WTC11 (cell line): ENCODE measurements at regions not wholly inside any gene's neighbourhood (a gene's known extent, or its start where the extent isn't known, plus 50 kb on each side); places are given as distances from the start of the nearest gene placed in this dataset.

Experiments used
- CBFB ChIP-seq: sonication (generic); formaldehyde crosslinking; IDR thresholded peaks from 2 replicates; pipeline ENCODE4 v1.8.1; 2022; ENCODE audit warnings: mild to moderate bottlenecking, low read depth, missing genetic modification reagents
- CREM ChIP-seq: sonication (generic); formaldehyde crosslinking; IDR thresholded peaks from 2 replicates; pipeline ENCODE4 v1.8.1; 2022; ENCODE audit warnings: mild to moderate bottlenecking, missing genetic modification reagents, moderate library complexity
- JUN ChIP-seq: sonication (generic); formaldehyde crosslinking; IDR thresholded peaks from 2 replicates; pipeline ENCODE4 v1.8.0; 2023; ENCODE audit warnings: mild to moderate bottlenecking, missing genetic modification reagents
- KAT7 ChIP-seq: sonication (generic); formaldehyde crosslinking; IDR thresholded peaks from 2 replicates; pipeline ENCODE4 v1.8.1; 2023; ENCODE audit warnings: missing genetic modification reagents, mild to moderate bottlenecking, borderline replicate concordance
- NFATC4 ChIP-seq: fragments of 250-450 bp; sonication (Bioruptor Pico); IDR thresholded peaks from 2 replicates; pipeline ENCODE4 v1.9.0; 2021; ENCODE audit warnings: mild to moderate bottlenecking
- NFE2L1 ChIP-seq: sonication (generic); formaldehyde crosslinking; IDR thresholded peaks from 2 replicates; pipeline ENCODE4 v1.8.1; 2023; ENCODE audit warnings: missing genetic modification reagents
- PRDM15 ChIP-seq: sonication (generic); formaldehyde crosslinking; IDR thresholded peaks from 2 replicates; pipeline ENCODE4 v1.8.0; 2022; ENCODE audit warnings: missing genetic modification reagents
- ZBTB21 ChIP-seq: sonication (generic); formaldehyde crosslinking; IDR thresholded peaks from 2 replicates; pipeline ENCODE4 v1.8.1; 2023; ENCODE audit warnings: mild to moderate bottlenecking, missing genetic modification reagents, borderline replicate concordance
- ZNF263 ChIP-seq: sonication (generic); formaldehyde crosslinking; IDR thresholded peaks from 2 replicates; pipeline ENCODE4 v1.8.1; 2022; ENCODE audit warnings: low read depth, mild to moderate bottlenecking, moderate library complexity, missing genetic modification reagents
- ZNF425 ChIP-seq: fragments of 250-450 bp; sonication (Bioruptor Pico); conservative IDR thresholded peaks from 2 replicates; pipeline ENCODE4 v1.9.0; 2021; ENCODE audit warnings: mild to moderate bottlenecking
- TF ChIP-seq, protein P1 (sequence below): fragments of 200-600 bp; IDR thresholded peaks from 2 replicates; pipeline ENCODE4 v1.8.0; 2022; ENCODE audit warnings: antibody characterized with exemption
- TF ChIP-seq, protein P2 (sequence below): sonication (generic); formaldehyde crosslinking; IDR thresholded peaks from 2 replicates; pipeline ENCODE4 v1.8.1; 2023; ENCODE audit warnings: mild to moderate bottlenecking, moderate library complexity, missing genetic modification reagents

GRCh38 chrX:5402461-5402860 lies 826.2 kb downstream of the NLGN4X start:
- no peak for TF ChIP-seq NFE2L1 (CRISPR knock-in tag)
- TF ChIP-seq ZBTB21 (CRISPR knock-in tag): no peak
- no peak for TF ChIP-seq CBFB (CRISPR knock-in tag)
- TF ChIP-seq, protein P1, sequence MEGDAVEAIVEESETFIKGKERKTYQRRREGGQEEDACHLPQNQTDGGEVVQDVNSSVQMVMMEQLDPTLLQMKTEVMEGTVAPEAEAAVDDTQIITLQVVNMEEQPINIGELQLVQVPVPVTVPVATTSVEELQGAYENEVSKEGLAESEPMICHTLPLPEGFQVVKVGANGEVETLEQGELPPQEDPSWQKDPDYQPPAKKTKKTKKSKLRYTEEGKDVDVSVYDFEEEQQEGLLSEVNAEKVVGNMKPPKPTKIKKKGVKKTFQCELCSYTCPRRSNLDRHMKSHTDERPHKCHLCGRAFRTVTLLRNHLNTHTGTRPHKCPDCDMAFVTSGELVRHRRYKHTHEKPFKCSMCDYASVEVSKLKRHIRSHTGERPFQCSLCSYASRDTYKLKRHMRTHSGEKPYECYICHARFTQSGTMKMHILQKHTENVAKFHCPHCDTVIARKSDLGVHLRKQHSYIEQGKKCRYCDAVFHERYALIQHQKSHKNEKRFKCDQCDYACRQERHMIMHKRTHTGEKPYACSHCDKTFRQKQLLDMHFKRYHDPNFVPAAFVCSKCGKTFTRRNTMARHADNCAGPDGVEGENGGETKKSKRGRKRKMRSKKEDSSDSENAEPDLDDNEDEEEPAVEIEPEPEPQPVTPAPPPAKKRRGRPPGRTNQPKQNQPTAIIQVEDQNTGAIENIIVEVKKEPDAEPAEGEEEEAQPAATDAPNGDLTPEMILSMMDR: no peak
- TF ChIP-seq, protein P2, sequence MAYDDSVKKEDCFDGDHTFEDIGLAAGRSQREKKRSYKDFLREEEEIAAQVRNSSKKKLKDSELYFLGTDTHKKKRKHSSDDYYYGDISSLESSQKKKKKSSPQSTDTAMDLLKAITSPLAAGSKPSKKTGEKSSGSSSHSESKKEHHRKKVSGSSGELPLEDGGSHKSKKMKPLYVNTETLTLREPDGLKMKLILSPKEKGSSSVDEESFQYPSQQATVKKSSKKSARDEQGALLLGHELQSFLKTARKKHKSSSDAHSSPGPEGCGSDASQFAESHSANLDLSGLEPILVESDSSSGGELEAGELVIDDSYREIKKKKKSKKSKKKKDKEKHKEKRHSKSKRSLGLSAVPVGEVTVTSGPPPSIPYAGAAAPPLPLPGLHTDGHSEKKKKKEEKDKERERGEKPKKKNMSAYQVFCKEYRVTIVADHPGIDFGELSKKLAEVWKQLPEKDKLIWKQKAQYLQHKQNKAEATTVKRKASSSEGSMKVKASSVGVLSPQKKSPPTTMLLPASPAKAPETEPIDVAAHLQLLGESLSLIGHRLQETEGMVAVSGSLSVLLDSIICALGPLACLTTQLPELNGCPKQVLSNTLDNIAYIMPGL (CRISPR knock-in tag): no peak
- no peak for TF ChIP-seq CREM
- TF ChIP-seq ZNF263 (CRISPR knock-in tag): no peak
- TF ChIP-seq NFATC4 (CRISPR knock-in tag): no peak
- TF ChIP-seq PRDM15 (CRISPR knock-in tag): no peak
- TF ChIP-seq JUN: no peak
- TF ChIP-seq KAT7 (CRISPR knock-in tag): no peak
- TF ChIP-seq ZNF425: no peak
